HepG2 (cell line): ENCODE measurements at regions not wholly inside any gene's neighbourhood (a gene's known extent, or its start where the extent isn't known, plus 50 kb on each side); places are given as distances from the start of the nearest gene placed in this dataset.

Source experiments
- ATAC-seq: fragments of 200-7000 bp; cut with Tn5 transposase; 3 replicates; pipeline ENCODE4 v1.9.1; 2020; ENCODE audit warnings: mild to moderate bottlenecking, moderate library complexity
- BruUV-seq: library from RNA; stranded (reverse); fragments of 400-500 nt; replicated peaks from 2 replicates; lab custom pipeline; 2021; lab: Mats Ljungman, UMichigan
- CTCF ChIA-PET: fragments of 300-600 bp; formaldehyde crosslinking; extraction: SDS; loops from one replicate; lab custom pipeline; 2021; ENCODE audit warnings: low total read pairs, inconsistent platforms, low intra/inter-chr PET ratio; lab: Yijun Ruan, JAX
- POLR2A ChIA-PET: fragments of 350-600 bp; sonication (Branson Sonifier 250); formaldehyde crosslinking; loops from one replicate; lab custom pipeline; 2020; ENCODE audit warnings: antibody characterized with exemption, inconsistent platforms; lab: Yijun Ruan, JAX
- DNase-seq: peaks from one replicate; pipeline ENCODE4 v3.0.0-alpha.2; 2015; ENCODE audit warnings: low spot score
- FAIRE-seq: peaks from 3 replicates; lab custom pipeline; 2011; peaks lifted over from hg19 to GRCh38; lab: Jason Lieb, UNC
- H2AFZ ChIP-seq: one replicate; pipeline ENCODE4 v1.6.1; 2011; ENCODE audit warnings: low read length, inconsistent platforms
- H3K27ac ChIP-seq: fragments of 300-600 bp; 3 replicates; pipeline ENCODE4 v1.8.0; 2011; ENCODE audit warnings: mixed run types, mild to moderate bottlenecking, mixed read lengths, low read length, inconsistent platforms; ENCODE audit not compliant: insufficient read depth; ENCODE audit errors: extremely low read length
- H3K27me3 ChIP-seq, 2 experiments: fragments of 200-600 bp in 1 of 2; 2 replicates in 1 of 2; 3 replicates in 1 of 2; pipeline versions ENCODE4 v1.6.0 to v1.8.0; 2011; ENCODE audit warnings: low read length in 2 of 2, mild to moderate bottlenecking in 2 of 2, moderate library complexity in 2 of 2, inconsistent platforms in 1 of 2; ENCODE audit not compliant: insufficient read depth in 2 of 2, control insufficient read depth in 1 of 2
- H3K36me3 ChIP-seq, 2 experiments: fragments of 200-600 bp in 1 of 2; replicated peaks in 1 of 2; 2 replicates in 1 of 2; 3 replicates in 1 of 2; pipeline versions ENCODE4 v1.5.1 to v1.8.0; 2011; ENCODE audit warnings: low read length in 2 of 2, inconsistent platforms in 1 of 2; ENCODE audit not compliant: insufficient read depth in 2 of 2, control insufficient read depth in 1 of 2
- H3K4me1 ChIP-seq: 2 replicates; pipeline ENCODE4 v1.5.1; 2012; ENCODE audit warnings: low read length, inconsistent platforms; ENCODE audit not compliant: insufficient read depth
- H3K4me2 ChIP-seq: 2 replicates; pipeline ENCODE4 v1.6.0; 2011; ENCODE audit warnings: low read depth, low read length, inconsistent platforms
- H3K4me3 ChIP-seq, 3 experiments: fragments of 200-600 bp in 1 of 3; sonication (generic), shearing (Covaris generic) in 1 of 3; replicated peaks in 1 of 3; 2 replicates each; pipeline ENCODE4 v1.5.1; 2011 to 2016; ENCODE audit warnings: low read length in 3 of 3, inconsistent platforms in 2 of 3, low read depth in 2 of 3, mild to moderate bottlenecking in 2 of 3, control low read depth in 1 of 3, mixed read lengths in 1 of 3; ENCODE audit not compliant: insufficient read depth in 1 of 3
- H3K79me2 ChIP-seq: one replicate; pipeline ENCODE4 v1.6.1; 2011; ENCODE audit warnings: low read length, inconsistent platforms; ENCODE audit not compliant: insufficient read depth
- H3K9ac ChIP-seq: 2 replicates; pipeline ENCODE4 v1.6.0; 2011; ENCODE audit warnings: mild to moderate bottlenecking, low read depth, low read length, inconsistent platforms; ENCODE audit not compliant: insufficient read depth
- H3K9me3 ChIP-seq: 2 replicates; pipeline ENCODE4 v1.5.1; 2012; ENCODE audit warnings: mild to moderate bottlenecking, low read length
- H4K20me1 ChIP-seq: 2 replicates; pipeline ENCODE4 v1.6.0; 2011; ENCODE audit warnings: inconsistent platforms, mild to moderate bottlenecking, low read length, moderate library complexity; ENCODE audit not compliant: insufficient read depth
- BHLHE40 ChIP-seq: IDR thresholded peaks from 2 replicates; pipeline ENCODE4 v1.6.1; 2011; ENCODE audit warnings: low read length, improper control_type of control experiment
- CHD2 ChIP-seq: IDR thresholded peaks from 2 replicates; pipeline ENCODE4 v1.6.1; 2011; ENCODE audit warnings: low read depth, low read length, improper control_type of control experiment
- CSRNP1 ChIP-seq: sonication (generic); formaldehyde crosslinking; IDR thresholded peaks from 2 replicates; pipeline ENCODE4 v1.8.1; 2023; ENCODE audit warnings: mild to moderate bottlenecking, missing genetic modification reagents
- ERF ChIP-seq: IDR thresholded peaks from 2 replicates; pipeline ENCODE4 v1.6.1; 2018; ENCODE audit warnings: missing biosample characterization, missing genetic modification reagents
- KLF6 ChIP-seq: IDR thresholded peaks from 2 replicates; pipeline ENCODE4 v1.8.0; 2016; ENCODE audit warnings: missing biosample characterization, missing genetic modification reagents
- MEIS1 ChIP-seq: sonication (generic); formaldehyde crosslinking; IDR thresholded peaks from 2 replicates; pipeline ENCODE4 v1.9.0; 2021; ENCODE audit warnings: mild to moderate bottlenecking, missing genetic modification reagents, moderate library complexity, borderline replicate concordance
- NFYB ChIP-seq: sonication (generic); formaldehyde crosslinking; IDR thresholded peaks from 2 replicates; pipeline ENCODE4 v1.4.0; 2020; ENCODE audit warnings: missing genetic modification reagents
- NR2F6 ChIP-seq, 2 experiments: IDR thresholded peaks; 2 replicates each; pipeline ENCODE4 v1.6.1; 2016; ENCODE audit warnings: antibody characterized with exemption in 1 of 2, mild to moderate bottlenecking in 1 of 2
- RERE ChIP-seq: IDR thresholded peaks from 2 replicates; pipeline ENCODE4 v1.6.1; 2016; ENCODE audit warnings: low read depth, missing genetic modification reagents, missing compliant biosample characterization
- SIN3A ChIP-seq: IDR thresholded peaks from 2 replicates; pipeline ENCODE4 v1.6.1; 2011; ENCODE audit warnings: low read depth, mild to moderate bottlenecking, control low read depth, low read length, borderline replicate concordance
- SNAPC2 ChIP-seq: sonication (generic); formaldehyde crosslinking; IDR thresholded peaks from 2 replicates; pipeline ENCODE4 v1.8.1; 2022; ENCODE audit warnings: mild to moderate bottlenecking, missing genetic modification reagents
- TCF7 ChIP-seq: sonication (generic); IDR thresholded peaks from 2 replicates; pipeline ENCODE4 v1.6.1; 2016; ENCODE audit warnings: antibody characterized with exemption, low read depth
- ZFP36 ChIP-seq: fragments of 150-350 bp; IDR thresholded peaks from 2 replicates; pipeline ENCODE4 v1.6.1; 2018; ENCODE audit warnings: borderline replicate concordance, low read length, low read depth; ENCODE audit not compliant: partially characterized antibody
- ZKSCAN5 ChIP-seq: sonication (generic); formaldehyde crosslinking; IDR thresholded peaks from 2 replicates; pipeline ENCODE4 v1.5.1; 2020; ENCODE audit warnings: mild to moderate bottlenecking, missing genetic modification reagents
- ZNF335 ChIP-seq: sonication (generic); formaldehyde crosslinking; IDR thresholded peaks from 2 replicates; pipeline ENCODE4 v1.4.0; 2020; ENCODE audit warnings: missing genetic modification reagents
- ZNF83 ChIP-seq: sonication (generic); formaldehyde crosslinking; IDR thresholded peaks from 2 replicates; pipeline ENCODE4 v1.4.0; 2020; ENCODE audit warnings: missing genetic modification reagents, mild to moderate bottlenecking, borderline replicate concordance
- WGBS: methylation state at CpG from one replicate; pipeline ENCODE4 v1.1.6; 2017; ENCODE audit warnings: low lambda C conversion rate; 5-methylcytosine and 5-hydroxymethylcytosine counted together
- in situ Hi-C: cut with HindIII; loops from 2 replicates; pipeline ENCODE4 v1.10.0; 2017; ENCODE audit warnings: low pct_unique_long_range_greater_than_20kb; ENCODE audit not compliant: extremely low pct_ligation_motif_present
- intact Hi-C: fragments of 100-400 bp; cut with micrococcal nuclease; formaldehyde crosslinking; loops from one replicate; pipeline ENCODE4 v1.10.0; 2022; ENCODE audit not compliant: unreplicated experiment
- TF ChIP-seq, protein P1 (sequence below): sonication (generic); formaldehyde crosslinking; conservative IDR thresholded peaks from 2 replicates; pipeline ENCODE4 v1.8.0; 2022; ENCODE audit warnings: low read depth, missing genetic modification reagents

GRCh38 chr5:174601946-174602345 lies 122.4 kb upstream of the MSX2 start (continued):
- no peak for TF ChIP-seq RERE (CRISPR knock-in tag)

GRCh38 chr5:174606153-174606552 lies 118.2 kb upstream of the MSX2 start:
- Histone ChIP-seq H3K4me3 (no peak overlapping the region), H3K9me3 (peaks cover 12% of the 10 kb centered on the region), H3K4me1 (no peaks in the 10 kb centered on the region), H2AFZ (no peak overlapping the region), H3K36me3 (no peaks in the 10 kb centered on the region), H4K20me1 (no peaks in the 10 kb centered on the region), H3K27me3 (no peaks in the 10 kb centered on the region; a peak in 1 of 5 replicates), H3K27ac (no peak overlapping the region), H3K9ac (no peak overlapping the region), H3K4me2 (no peak overlapping the region), H3K79me2 (no peaks in the 10 kb centered on the region)
- ATAC-seq: no peak
- ChIA-PET CTCF (no interaction called here), POLR2A (no interaction called here)
- in situ Hi-C loops (no loop called here), intact Hi-C loops (no loop called here)
- BruUV-seq: no TSS peak
- no peak for DNase-seq
- FAIRE-seq: no peak
- 41% methylated on average over 3 of the region's 3 CpGs for WGBS
- TF ChIP-seq ZFP36 (no peak), TCF7 (no peak), ZKSCAN5 (CRISPR knock-in tag) (no peak), NFYB (CRISPR knock-in tag) (no peak), BHLHE40 (no peak), CSRNP1 (no peak), KLF6 (no peak), ERF (no peak), MEIS1 (CRISPR knock-in tag) (no peak), ZNF335 (CRISPR knock-in tag) (no peak), CHD2 (no peak), SNAPC2 (no peak), SIN3A (no peak), ZNF83 (CRISPR knock-in tag) (no peak), NR2F6 (IDR thresholded peaks at IDR 0.05) (no peak), NR2F6 (CRISPR knock-in tag; IDR thresholded peaks at IDR 0.05) (no peak)
- TF ChIP-seq, protein P1, sequence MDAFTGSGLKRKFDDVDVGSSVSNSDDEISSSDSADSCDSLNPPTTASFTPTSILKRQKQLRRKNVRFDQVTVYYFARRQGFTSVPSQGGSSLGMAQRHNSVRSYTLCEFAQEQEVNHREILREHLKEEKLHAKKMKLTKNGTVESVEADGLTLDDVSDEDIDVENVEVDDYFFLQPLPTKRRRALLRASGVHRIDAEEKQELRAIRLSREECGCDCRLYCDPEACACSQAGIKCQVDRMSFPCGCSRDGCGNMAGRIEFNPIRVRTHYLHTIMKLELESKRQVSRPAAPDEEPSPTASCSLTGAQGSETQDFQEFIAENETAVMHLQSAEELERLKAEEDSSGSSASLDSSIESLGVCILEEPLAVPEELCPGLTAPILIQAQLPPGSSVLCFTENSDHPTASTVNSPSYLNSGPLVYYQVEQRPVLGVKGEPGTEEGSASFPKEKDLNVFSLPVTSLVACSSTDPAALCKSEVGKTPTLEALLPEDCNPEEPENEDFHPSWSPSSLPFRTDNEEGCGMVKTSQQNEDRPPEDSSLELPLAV (CRISPR knock-in tag): no peak
